Muscle of leg (tissue), 3 donors: ENCODE measurements at regions not wholly inside any gene's neighbourhood (a gene's known extent, or its start where the extent isn't known, plus 50 kb on each side); places are given as distances from the start of the nearest gene placed in this dataset.

Source experiments
- DNase-seq: peaks from one replicate; pipeline ENCODE4 v3.0.0; 2013
- H3K27ac ChIP-seq: one replicate; pipeline ENCODE4 v1.5.1; 2013; ENCODE audit warnings: mild to moderate bottlenecking, low read length, control low read depth
- H3K27me3 ChIP-seq: one replicate; pipeline ENCODE4 v1.6.1; 2013; ENCODE audit warnings: low read length; ENCODE audit not compliant: control insufficient read depth, insufficient read depth
- H3K36me3 ChIP-seq: one replicate; pipeline ENCODE4 v1.6.1; 2013; ENCODE audit warnings: low read length; ENCODE audit not compliant: control insufficient read depth, insufficient read depth
- H3K4me1 ChIP-seq: one replicate; pipeline ENCODE4 v1.6.1; 2013; ENCODE audit warnings: low read length; ENCODE audit not compliant: control insufficient read depth, insufficient read depth
- H3K4me3 ChIP-seq: one replicate; pipeline ENCODE4 v1.5.1; 2013; ENCODE audit warnings: low read length, control low read depth
- H3K9me3 ChIP-seq: replicated peaks from 2 replicates; pipeline ENCODE4 v1.6.1; 2013; ENCODE audit warnings: low read depth, low read length; ENCODE audit not compliant: control insufficient read depth
- WGBS: methylation state at CpG from one replicate; pipeline ENCODE4 v1.1.5; 2013; ENCODE audit warnings: missing lambda C conversion rate; ENCODE audit not compliant: insufficient coverage; 5-methylcytosine and 5-hydroxymethylcytosine counted together

GRCh38 chr4:18389115-18389514 lies 367.6 kb upstream of the LCORL start:
- Histone ChIP-seq H3K4me3 (no peak overlapping the region), H3K27ac (no peak overlapping the region), H3K36me3 (no peaks in the 10 kb centered on the region), H3K4me1 (no peaks in the 10 kb centered on the region), H3K27me3 (no peaks in the 10 kb centered on the region), H3K9me3 (no peaks in the 10 kb centered on the region)
- WGBS: no CpG with 5 or more reads among the region's 2 CpGs
- DNase-seq: no peak

GRCh38 chr4:18388039-18388438 lies 366.5 kb upstream of the LCORL start:
- Histone ChIP-seq H3K36me3 (no peaks in the 10 kb centered on the region), H3K4me3 (no peak overlapping the region), H3K9me3 (no peaks in the 10 kb centered on the region), H3K4me1 (no peaks in the 10 kb centered on the region), H3K27me3 (no peaks in the 10 kb centered on the region), H3K27ac (no peak overlapping the region)
- 20% methylated on average over 2 of the region's 3 CpGs for WGBS
- peak; percentile 21 for DNase-seq

DNA sequence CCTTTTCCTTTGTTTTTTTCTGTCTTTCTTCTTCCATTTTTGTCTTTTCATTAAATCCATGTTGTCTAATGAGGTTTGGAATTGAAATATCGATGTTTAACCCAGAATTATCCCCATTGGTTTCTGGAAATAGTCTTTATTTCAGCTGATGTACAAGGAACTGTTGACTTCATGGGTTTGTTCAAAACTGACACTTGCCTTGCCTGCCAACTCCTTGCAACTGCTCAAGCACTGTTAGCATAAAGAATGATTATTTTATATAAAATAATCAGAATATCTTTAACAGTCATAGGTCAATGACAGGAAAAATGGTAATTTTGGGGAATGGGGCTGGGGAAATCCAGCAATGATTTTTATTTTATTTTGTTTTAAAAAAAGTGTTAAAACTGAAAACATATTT lies 359.6 kb upstream of the LCORL start:
- DNase-seq: no peak
- no peak overlapping the region for H3K27ac ChIP-seq
- no CpG with 5 or more reads among the region's 1 CpG for WGBS
- H3K36me3 ChIP-seq: no peaks in the 10 kb centered on the region
- no peak overlapping the region for H3K4me3 ChIP-seq
- no peaks in the 10 kb centered on the region for H3K4me1 ChIP-seq
- H3K9me3 ChIP-seq: no peaks in the 10 kb centered on the region
- no peaks in the 10 kb centered on the region for H3K27me3 ChIP-seq

- Histone ChIP-seq H3K27ac (no peak overlapping the region), H3K27me3 (no peaks in the 10 kb centered on the region), H3K9me3 (no peaks in the 10 kb centered on the region), H3K36me3 (no peaks in the 10 kb centered on the region), H3K4me3 (no peak overlapping the region), H3K4me1 (no peaks in the 10 kb centered on the region)
- no peak for DNase-seq
- WGBS: no CpG with 5 or more reads among the region's 15 CpGs
Observed at GRCh38 chr4:18369561-18369960, 348.0 kb upstream of the LCORL start.

DNA sequence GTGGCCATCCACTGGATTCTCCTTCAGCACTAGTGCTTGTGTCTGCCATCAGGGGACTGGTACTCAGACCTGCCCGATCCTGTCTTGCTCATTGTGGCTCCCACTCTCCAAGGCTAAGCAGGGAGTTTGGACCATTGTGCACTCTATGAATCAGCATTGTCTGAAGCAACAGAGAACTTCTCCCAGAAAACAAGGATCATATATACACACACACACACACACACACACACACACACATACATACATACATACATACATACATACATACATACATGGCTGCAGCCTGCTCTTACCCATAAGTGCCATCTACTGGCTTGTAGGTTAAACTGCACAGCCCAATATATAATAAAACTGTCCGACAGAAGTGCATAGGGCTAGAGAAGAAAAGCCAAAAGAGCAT lies 345.3 kb upstream of the LCORL start:
- peak; percentile 32 for DNase-seq
- no peak overlapping the region for H3K4me3 ChIP-seq
- H3K27me3 ChIP-seq: no peaks in the 10 kb centered on the region
- H3K9me3 ChIP-seq: no peaks in the 10 kb centered on the region
- H3K36me3 ChIP-seq: no peaks in the 10 kb centered on the region
- no peaks in the 10 kb centered on the region for H3K4me1 ChIP-seq
- 100% methylated on average over 1 of the region's 2 CpGs for WGBS
- H3K27ac ChIP-seq: no peak overlapping the region

DNA sequence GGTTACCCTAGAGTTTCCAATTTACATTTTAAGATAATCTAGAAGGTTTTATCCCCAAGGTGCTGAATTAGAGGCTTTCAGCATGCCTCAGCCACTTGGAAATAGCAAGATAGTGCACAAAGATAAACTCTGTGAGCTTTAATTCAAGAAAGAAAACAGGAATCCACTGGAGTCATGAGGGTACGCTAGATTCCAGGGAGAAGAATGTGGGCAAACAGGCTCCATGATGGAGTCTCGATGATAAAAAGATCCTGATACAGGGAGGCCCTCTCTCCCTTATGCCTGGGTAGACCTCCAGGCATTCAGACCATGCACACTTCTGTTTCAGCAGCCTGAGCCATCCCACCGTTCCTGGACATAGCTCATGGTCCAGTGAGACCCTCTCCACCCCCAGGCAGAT lies 344.6 kb upstream of the LCORL start:
- Histone ChIP-seq H3K9me3 (no peaks in the 10 kb centered on the region), H3K4me1 (no peaks in the 10 kb centered on the region), H3K4me3 (no peak overlapping the region), H3K36me3 (no peaks in the 10 kb centered on the region), H3K27ac (no peak overlapping the region), H3K27me3 (no peaks in the 10 kb centered on the region)
- 85% methylated on average over 3 of the region's 3 CpGs for WGBS
- DNase-seq: no peak

DNA sequence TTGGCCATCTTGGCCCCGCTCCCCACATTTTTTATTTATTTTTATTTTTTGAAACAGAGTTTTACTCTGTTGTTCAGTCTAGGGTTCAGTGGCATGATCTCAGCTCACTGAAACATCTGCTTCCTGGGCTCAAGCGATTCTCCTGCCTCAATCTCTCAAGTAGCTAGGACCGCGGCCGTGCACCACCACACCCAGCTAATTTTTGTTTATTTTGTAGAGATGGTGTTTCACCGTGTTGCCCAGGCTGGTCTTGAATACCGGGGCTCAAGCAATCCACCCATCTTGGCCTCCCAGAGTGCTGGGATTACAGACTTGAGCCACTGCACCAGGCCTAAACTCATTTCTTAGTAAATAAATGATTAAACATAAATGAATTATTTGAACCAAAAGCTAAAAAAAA lies 322.0 kb upstream of the LCORL start:
- no peak overlapping the region for H3K27ac ChIP-seq
- no peaks in the 10 kb centered on the region for H3K27me3 ChIP-seq
- DNase-seq: no peak
- no peaks in the 10 kb centered on the region for H3K36me3 ChIP-seq
- H3K9me3 ChIP-seq: peaks cover 5% of the 10 kb centered on the region
- WGBS: no CpG with 5 or more reads among the region's 7 CpGs
- no peaks in the 10 kb centered on the region for H3K4me1 ChIP-seq
- H3K4me3 ChIP-seq: no peak overlapping the region

DNA sequence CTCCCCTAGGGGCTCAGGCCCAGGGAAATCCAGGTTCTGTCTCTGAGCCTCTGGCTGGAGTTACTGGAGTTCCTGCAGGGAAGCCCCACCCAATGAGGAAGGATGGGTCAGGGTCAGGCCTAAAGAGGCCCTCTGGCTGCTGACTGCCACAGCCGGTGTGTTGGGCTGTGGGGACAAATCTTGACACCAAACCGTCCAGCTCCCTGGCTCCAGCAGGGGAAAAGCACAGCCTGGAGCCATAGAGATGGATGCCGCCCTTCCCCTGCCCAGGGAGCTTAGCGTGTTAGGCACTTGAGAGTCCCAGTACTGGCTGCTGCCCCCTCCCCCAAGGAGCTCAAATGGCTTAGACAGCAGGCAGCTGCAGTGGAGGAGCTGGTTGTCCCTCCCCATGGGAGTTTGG lies 321.3 kb upstream of the LCORL start:
- Histone ChIP-seq H3K27me3 (no peaks in the 10 kb centered on the region), H3K4me1 (no peaks in the 10 kb centered on the region), H3K36me3 (no peaks in the 10 kb centered on the region), H3K9me3 (peaks cover 5% of the 10 kb centered on the region), H3K27ac (no peak overlapping the region), H3K4me3 (no peak overlapping the region)
- WGBS: 68% methylated on average over 2 of the region's 4 CpGs
- no peak for DNase-seq

DNA sequence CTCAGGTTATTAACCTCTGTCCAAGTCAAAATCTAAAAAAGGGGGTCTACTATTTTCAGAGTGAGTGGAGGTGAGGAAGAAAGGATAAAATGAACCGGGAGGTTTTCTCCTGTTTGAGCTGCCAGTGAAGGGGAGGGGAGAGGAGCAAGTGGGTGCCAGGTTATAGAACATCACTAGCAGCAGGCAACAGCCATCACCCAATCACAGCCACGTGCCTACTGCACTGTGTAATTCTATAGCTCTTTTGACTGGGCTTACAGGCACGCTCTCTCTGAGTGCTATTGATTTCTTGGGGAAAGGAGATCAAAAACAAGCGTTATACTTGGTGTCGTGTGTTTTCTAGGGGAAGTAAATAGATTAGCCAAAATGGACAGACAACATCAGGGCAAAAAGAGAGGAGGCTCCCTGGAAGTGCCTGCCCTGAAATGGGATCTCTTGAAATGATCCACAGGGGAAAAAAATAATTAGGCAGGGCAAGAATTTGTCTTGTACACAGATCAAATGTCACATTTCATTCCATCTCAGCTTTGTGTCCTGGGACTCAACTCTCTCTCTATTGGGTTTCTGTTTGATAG lies 300.5 kb upstream of the LCORL start:
- H3K4me1 ChIP-seq: peaks cover 2% of the 10 kb centered on the region
- 37% methylated on average over 3 of the region's 5 CpGs for WGBS

DNA sequence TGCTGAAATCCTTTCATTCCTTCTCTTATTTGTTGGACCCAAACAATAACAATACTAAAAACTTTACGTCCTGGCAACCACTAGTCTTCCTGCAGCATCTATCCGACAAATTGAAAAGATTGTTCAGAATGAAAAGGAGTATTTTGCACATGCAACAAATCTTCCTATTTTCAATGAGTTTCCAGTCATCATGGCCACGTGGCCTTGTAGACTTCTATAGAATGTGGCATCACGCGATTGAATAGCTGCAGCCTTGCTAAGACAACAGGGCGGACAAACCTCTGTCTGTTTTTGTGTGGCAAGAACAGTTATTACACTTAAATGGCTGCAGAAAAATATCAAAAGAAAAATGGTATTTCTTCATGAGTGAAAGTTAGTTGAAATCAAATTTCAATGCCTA lies 297.9 kb upstream of the LCORL start:
- DNase-seq: no peak
- Histone ChIP-seq H3K27ac (peak overlapping the region; percentile 59), H3K36me3 (no peaks in the 10 kb centered on the region), H3K9me3 (no peaks in the 10 kb centered on the region), H3K4me1 (peaks cover 2% of the 10 kb centered on the region), H3K27me3 (no peaks in the 10 kb centered on the region), H3K4me3 (no peak overlapping the region)
- no CpG with 5 or more reads among the region's 6 CpGs for WGBS

More for the DNA sequence above, 300.5 kb upstream of the LCORL start:
- no peaks in the 10 kb centered on the region for H3K27me3 ChIP-seq
- no peak for DNase-seq
- H3K36me3 ChIP-seq: no peaks in the 10 kb centered on the region
- no peaks in the 10 kb centered on the region for H3K9me3 ChIP-seq
- H3K27ac ChIP-seq: no peak overlapping the region
- no peak overlapping the region for H3K4me3 ChIP-seq
